ENCODE measurements at regions not wholly inside any gene's neighbourhood (a gene's known extent, or its start where the extent isn't known, plus 50 kb on each side); places are given as distances from the start of the nearest gene placed in this dataset.

GRCh38 chr5:90054612-90055011 is 354.9 kb downstream of the CETN3 start:
- TF ChIP-seq CTCF (conservative IDR thresholded peaks at IDR 0.05; ENCODE audit: low read length) (no peak), EZH2phosphoT487 (IDR thresholded peaks at IDR 0.05; ENCODE audit: borderline replicate concordance, low read depth, low read length) (no peak)

Data from OCI-LY7 (cell line).